HEK293T (cell line): ENCODE measurements at regions not wholly inside any gene's neighbourhood (a gene's known extent, or its start where the extent isn't known, plus 50 kb on each side); places are given as distances from the start of the nearest gene placed in this dataset.

ENCODE experiments used
- ARNT ChIP-seq: fragments of 450-650 bp; IDR thresholded peaks from 2 replicates; pipeline ENCODE4 v1.6.1; 2017; ENCODE audit warnings: mild to moderate bottlenecking
- BHLHE40 ChIP-seq: fragments of 450-650 bp; IDR thresholded peaks from 2 replicates; pipeline ENCODE4 v1.6.1; 2016; ENCODE audit warnings: mild to moderate bottlenecking, moderate library complexity, borderline replicate concordance
- ELF4 ChIP-seq: fragments of 450-650 bp; IDR thresholded peaks from 2 replicates; pipeline ENCODE4 v1.6.1; 2017; ENCODE audit warnings: antibody characterized with exemption
- FOXA1 ChIP-seq: fragments of 450-650 bp; IDR thresholded peaks from 2 replicates; pipeline ENCODE4 v1.6.1; 2016; ENCODE audit warnings: mild to moderate bottlenecking
- FOXK2 ChIP-seq: fragments of 450-650 bp; IDR thresholded peaks from 2 replicates; pipeline ENCODE4 v1.6.1; 2016; ENCODE audit warnings: mild to moderate bottlenecking
- FOXM1 ChIP-seq: fragments of 450-650 bp; IDR thresholded peaks from 2 replicates; pipeline ENCODE4 v1.6.1; 2017; ENCODE audit warnings: mild to moderate bottlenecking, borderline replicate concordance
- HDGF ChIP-seq: fragments of 450-650 bp; IDR thresholded peaks from 2 replicates; pipeline ENCODE4 v1.6.1; 2017; ENCODE audit warnings: antibody characterized with exemption, borderline replicate concordance
- L3MBTL2 ChIP-seq: fragments of 450-650 bp; conservative IDR thresholded peaks from 2 replicates; pipeline ENCODE4 v1.6.1; 2016; ENCODE audit warnings: mild to moderate bottlenecking
- NFRKB ChIP-seq: fragments of 450-650 bp; IDR thresholded peaks from 2 replicates; pipeline ENCODE4 v1.6.1; 2016; ENCODE audit warnings: mild to moderate bottlenecking, moderate library complexity
- PKNOX1 ChIP-seq: fragments of 450-650 bp; IDR thresholded peaks from 2 replicates; pipeline ENCODE4 v1.6.1; 2016
- SP1 ChIP-seq: fragments of 450-650 bp; IDR thresholded peaks from 2 replicates; pipeline ENCODE4 v1.6.1; 2017
- SUZ12 ChIP-seq: fragments of 450-650 bp; IDR thresholded peaks from 2 replicates; pipeline ENCODE4 v1.6.1; 2016; ENCODE audit warnings: mild to moderate bottlenecking
- TARDBP ChIP-seq: fragments of 450-650 bp; IDR thresholded peaks from 2 replicates; pipeline ENCODE4 v1.6.1; 2016
- ZNF384 ChIP-seq: fragments of 450-650 bp; IDR thresholded peaks from 2 replicates; pipeline ENCODE4 v1.6.1; 2016

DNA sequence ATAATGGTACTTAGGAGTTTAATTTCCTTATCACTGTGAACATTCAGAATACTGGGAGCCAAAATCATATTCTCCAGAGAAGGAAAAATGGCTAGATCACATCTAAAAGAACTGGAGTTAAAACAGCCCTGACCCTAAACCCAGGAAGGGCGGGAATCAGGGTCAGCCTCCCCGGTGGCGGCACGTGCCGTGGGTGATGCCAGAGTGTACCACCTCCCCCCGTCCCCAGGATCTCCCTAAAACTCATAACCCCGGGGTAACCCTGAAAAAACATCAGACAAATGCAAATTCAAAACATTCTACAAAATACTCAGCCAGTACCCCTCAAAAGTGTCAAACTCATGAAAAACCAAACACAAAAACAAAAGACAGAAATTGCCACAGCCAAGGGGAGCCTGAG lies 148.3 kb downstream of the DLL1 start:
- no peak for TF ChIP-seq PKNOX1
- no peak for TF ChIP-seq SP1
- TF ChIP-seq ELF4 = no peak
- TF ChIP-seq L3MBTL2 = peak; percentile 61
- TF ChIP-seq ARNT = no peak
- no peak for TF ChIP-seq SUZ12
- TF ChIP-seq TARDBP = no peak
- no peak for TF ChIP-seq FOXM1
- no peak for TF ChIP-seq FOXA1
- no peak for TF ChIP-seq BHLHE40
- TF ChIP-seq NFRKB = no peak
- no peak for TF ChIP-seq FOXK2
- TF ChIP-seq HDGF = no peak
- TF ChIP-seq ZNF384 = no peak
